ENCODE measurements at regions not wholly inside any gene's neighbourhood (a gene's known extent, or its start where the extent isn't known, plus 50 kb on each side); places are given as distances from the start of the nearest gene placed in this dataset.

- no peak for TF ChIP-seq POLR2A (IDR thresholded peaks at IDR 0.05)
- TF ChIP-seq, protein P1, sequence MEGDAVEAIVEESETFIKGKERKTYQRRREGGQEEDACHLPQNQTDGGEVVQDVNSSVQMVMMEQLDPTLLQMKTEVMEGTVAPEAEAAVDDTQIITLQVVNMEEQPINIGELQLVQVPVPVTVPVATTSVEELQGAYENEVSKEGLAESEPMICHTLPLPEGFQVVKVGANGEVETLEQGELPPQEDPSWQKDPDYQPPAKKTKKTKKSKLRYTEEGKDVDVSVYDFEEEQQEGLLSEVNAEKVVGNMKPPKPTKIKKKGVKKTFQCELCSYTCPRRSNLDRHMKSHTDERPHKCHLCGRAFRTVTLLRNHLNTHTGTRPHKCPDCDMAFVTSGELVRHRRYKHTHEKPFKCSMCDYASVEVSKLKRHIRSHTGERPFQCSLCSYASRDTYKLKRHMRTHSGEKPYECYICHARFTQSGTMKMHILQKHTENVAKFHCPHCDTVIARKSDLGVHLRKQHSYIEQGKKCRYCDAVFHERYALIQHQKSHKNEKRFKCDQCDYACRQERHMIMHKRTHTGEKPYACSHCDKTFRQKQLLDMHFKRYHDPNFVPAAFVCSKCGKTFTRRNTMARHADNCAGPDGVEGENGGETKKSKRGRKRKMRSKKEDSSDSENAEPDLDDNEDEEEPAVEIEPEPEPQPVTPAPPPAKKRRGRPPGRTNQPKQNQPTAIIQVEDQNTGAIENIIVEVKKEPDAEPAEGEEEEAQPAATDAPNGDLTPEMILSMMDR (IDR thresholded peaks at IDR 0.05): no peak
Observed at GRCh38 chr14:29176876-29177275, 410.3 kb downstream of the FOXG1 start.
